HUES6 (cell line): ENCODE measurements at regions not wholly inside any gene's neighbourhood (a gene's known extent, or its start where the extent isn't known, plus 50 kb on each side); places are given as distances from the start of the nearest gene placed in this dataset.

ENCODE experiments used
- H3K27ac ChIP-seq: 2 replicates; pipeline ENCODE4 v1.7.0; 2013; ENCODE audit warnings: low read depth, mild to moderate bottlenecking, low read length, inconsistent platforms
- H3K27me3 ChIP-seq: 2 replicates; pipeline ENCODE4 v1.6.1; 2013; ENCODE audit warnings: low read length; ENCODE audit not compliant: control insufficient read depth, insufficient read depth
- H3K36me3 ChIP-seq: 2 replicates; pipeline ENCODE4 v1.6.1; 2013; ENCODE audit warnings: low read length; ENCODE audit not compliant: control insufficient read depth, insufficient read depth
- H3K4me1 ChIP-seq: 2 replicates; pipeline ENCODE4 v1.6.1; 2013; ENCODE audit warnings: low read length; ENCODE audit not compliant: control insufficient read depth, insufficient read depth
- H3K4me3 ChIP-seq: 2 replicates; pipeline ENCODE4 v1.5.1; 2013; ENCODE audit warnings: low read depth, low read length
- H3K9ac ChIP-seq: one replicate; pipeline ENCODE4 v1.6.1; 2013; ENCODE audit warnings: mild to moderate bottlenecking, low read length
- H3K9me3 ChIP-seq: 2 replicates; pipeline ENCODE4 v1.6.1; 2013; ENCODE audit warnings: low read depth, low read length; ENCODE audit not compliant: control insufficient read depth, insufficient read depth

- H3K9ac ChIP-seq, result no peak overlapping the region
- H3K27ac ChIP-seq, result no peak overlapping the region
Measured at GRCh38 chr11:110874437-110875030, 162.3 kb upstream of the ARHGAP20 start.

GRCh38 chr11:110873975-110874374 lies 161.7 kb upstream of the ARHGAP20 start:
- Histone ChIP-seq H3K27me3 (no peaks in the 10 kb centered on the region), H3K36me3 (no peaks in the 10 kb centered on the region), H3K27ac (no peak overlapping the region), H3K4me3 (no peak overlapping the region), H3K4me1 (no peaks in the 10 kb centered on the region), H3K9me3 (no peaks in the 10 kb centered on the region), H3K9ac (no peak overlapping the region)

More at GRCh38 chr11:110874437-110875030, 162.3 kb upstream of the ARHGAP20 start:
- no peaks in the 10 kb centered on the region for H3K36me3 ChIP-seq
- H3K27me3 ChIP-seq, result no peaks in the 10 kb centered on the region
- H3K9me3 ChIP-seq, result no peaks in the 10 kb centered on the region
- H3K4me1 ChIP-seq, result no peaks in the 10 kb centered on the region
- no peak overlapping the region for H3K4me3 ChIP-seq

- H3K9me3 ChIP-seq, result no peaks in the 10 kb centered on the region
- no peak overlapping the region for H3K9ac ChIP-seq
- H3K4me3 ChIP-seq, result no peak overlapping the region
- no peaks in the 10 kb centered on the region for H3K36me3 ChIP-seq
- H3K27me3 ChIP-seq, result no peaks in the 10 kb centered on the region
- H3K4me1 ChIP-seq, result no peaks in the 10 kb centered on the region
- no peak overlapping the region for H3K27ac ChIP-seq
Measured at GRCh38 chr11:110870816-110871522, 158.7 kb upstream of the ARHGAP20 start.

GRCh38 chr11:110867951-110868350 lies 155.7 kb upstream of the ARHGAP20 start:
- Histone ChIP-seq H3K27ac (no peak overlapping the region), H3K27me3 (no peaks in the 10 kb centered on the region), H3K36me3 (no peaks in the 10 kb centered on the region), H3K9ac (no peak overlapping the region), H3K4me1 (no peaks in the 10 kb centered on the region), H3K9me3 (no peaks in the 10 kb centered on the region), H3K4me3 (no peak overlapping the region)

GRCh38 chr11:110866081-110866480 lies 153.8 kb upstream of the ARHGAP20 start:
- H3K9ac ChIP-seq, result no peak overlapping the region
- no peaks in the 10 kb centered on the region for H3K36me3 ChIP-seq
- no peaks in the 10 kb centered on the region for H3K27me3 ChIP-seq
- no peaks in the 10 kb centered on the region for H3K9me3 ChIP-seq
- no peak overlapping the region for H3K27ac ChIP-seq
- no peak overlapping the region for H3K4me3 ChIP-seq
- H3K4me1 ChIP-seq, result no peaks in the 10 kb centered on the region; the same call in 1 of the 2 replicates

GRCh38 chr11:110862407-110862806 lies 150.2 kb upstream of the ARHGAP20 start:
- H3K4me3 ChIP-seq, result no peak overlapping the region
- H3K9me3 ChIP-seq, result no peaks in the 10 kb centered on the region
- H3K36me3 ChIP-seq, result no peaks in the 10 kb centered on the region
- no peak overlapping the region for H3K27ac ChIP-seq
- H3K4me1 ChIP-seq, result no peaks in the 10 kb centered on the region; the same call in 1 of the 2 replicates
- H3K27me3 ChIP-seq, result no peaks in the 10 kb centered on the region
- no peak overlapping the region for H3K9ac ChIP-seq

- H3K9ac ChIP-seq, result no peak overlapping the region
- no peaks in the 10 kb centered on the region for H3K27me3 ChIP-seq
Measured at GRCh38 chr11:110860461-110860860, 148.2 kb upstream of the ARHGAP20 start.

GRCh38 chr11:110859998-110860397 lies 147.8 kb upstream of the ARHGAP20 start:
- no peaks in the 10 kb centered on the region for H3K9me3 ChIP-seq
- no peaks in the 10 kb centered on the region; the same call in 1 of the 2 replicates for H3K4me1 ChIP-seq
- H3K27me3 ChIP-seq, result no peaks in the 10 kb centered on the region
- no peak overlapping the region for H3K27ac ChIP-seq
- H3K4me3 ChIP-seq, result no peak overlapping the region
- no peak overlapping the region for H3K9ac ChIP-seq
- H3K36me3 ChIP-seq, result no peaks in the 10 kb centered on the region

More at GRCh38 chr11:110860461-110860860, 148.2 kb upstream of the ARHGAP20 start:
- no peaks in the 10 kb centered on the region for H3K9me3 ChIP-seq
- H3K4me3 ChIP-seq, result no peak overlapping the region
- no peak overlapping the region for H3K27ac ChIP-seq
- no peaks in the 10 kb centered on the region; the same call in 1 of the 2 replicates for H3K4me1 ChIP-seq
- no peaks in the 10 kb centered on the region for H3K36me3 ChIP-seq

- Histone ChIP-seq H3K9ac (no peak overlapping the region), H3K36me3 (no peaks in the 10 kb centered on the region), H3K27me3 (no peaks in the 10 kb centered on the region), H3K9me3 (no peaks in the 10 kb centered on the region), H3K4me1 (no peaks in the 10 kb centered on the region; the same call in 1 of the 2 replicates), H3K4me3 (no peak overlapping the region), H3K27ac (no peak overlapping the region)
Measured at GRCh38 chr11:110859240-110859840, 147.1 kb upstream of the ARHGAP20 start.

GRCh38 chr11:110858547-110858921 lies 146.3 kb upstream of the ARHGAP20 start:
- H3K27ac ChIP-seq, result no peak overlapping the region
- H3K4me3 ChIP-seq, result no peak overlapping the region
- H3K36me3 ChIP-seq, result no peaks in the 10 kb centered on the region
- no peaks in the 10 kb centered on the region; the same call in 1 of the 2 replicates for H3K4me1 ChIP-seq
- H3K27me3 ChIP-seq, result no peaks in the 10 kb centered on the region
- no peak overlapping the region for H3K9ac ChIP-seq
- no peaks in the 10 kb centered on the region for H3K9me3 ChIP-seq

GRCh38 chr11:110857892-110858546 lies 145.8 kb upstream of the ARHGAP20 start:
- H3K4me3 ChIP-seq, result no peak overlapping the region
- H3K9ac ChIP-seq, result no peak overlapping the region
- H3K27ac ChIP-seq, result no peak overlapping the region
- H3K27me3 ChIP-seq, result no peaks in the 10 kb centered on the region
- H3K9me3 ChIP-seq, result no peaks in the 10 kb centered on the region
- H3K36me3 ChIP-seq, result no peaks in the 10 kb centered on the region
- no peaks in the 10 kb centered on the region; the same call in 1 of the 2 replicates for H3K4me1 ChIP-seq
